PC-9 (cell line): ENCODE measurements at regions not wholly inside any gene's neighbourhood (a gene's known extent, or its start where the extent isn't known, plus 50 kb on each side); places are given as distances from the start of the nearest gene placed in this dataset.
A peak's percentile ranks its signal among the peaks of the same experiment; 100 is the strongest.

ENCODE experiments used
- BruUV-seq: library from RNA; stranded (reverse); fragments of 400-500 nt; replicated peaks from 2 replicates; lab custom pipeline; 2021; lab: Mats Ljungman, UMichigan
- CTCF ChIA-PET: fragments of 300-600 bp; sonication (Branson Sonifier 250); formaldehyde crosslinking; loops from one replicate; lab custom pipeline; 2022; ENCODE audit warnings: antibody characterized with exemption; lab: Charles Lee
- POLR2A ChIA-PET: fragments of 300-600 bp; sonication (Branson Sonifier 250); formaldehyde crosslinking; loops from one replicate; lab custom pipeline; 2022; ENCODE audit warnings: antibody characterized with exemption; ENCODE audit not compliant: unreplicated experiment; lab: Charles Lee
- DNase-seq, 2 experiments: peaks; one replicate each; pipeline versions ENCODE4 v3.0.0 to v3.0.0-alpha.2; 2015 to 2022; ENCODE audit warnings: mixed read lengths in 1 of 2
- H2AFZ ChIP-seq: fragments of 200-600 bp; sonication (generic); 2 replicates; pipeline ENCODE4 v1.8.1; 2017; ENCODE audit warnings: antibody characterized with exemption
- H3F3A ChIP-seq: fragments of 200-600 bp; sonication (generic); 2 replicates; pipeline ENCODE4 v1.8.1; 2017; ENCODE audit warnings: antibody characterized with exemption, mild to moderate bottlenecking, low read depth; ENCODE audit not compliant: insufficient read depth
- H3K27ac ChIP-seq: fragments of 200-600 bp; sonication (generic); 2 replicates; pipeline ENCODE4 v1.6.1; 2016; ENCODE audit warnings: mixed run types
- H3K27me3 ChIP-seq: fragments of 200-600 bp; sonication (generic); 2 replicates; pipeline ENCODE4 v1.6.1; 2016; ENCODE audit warnings: low read depth, mixed run types; ENCODE audit not compliant: insufficient read depth
- H3K36me3 ChIP-seq: fragments of 200-600 bp; sonication (generic); 2 replicates; pipeline ENCODE4 v1.6.1; 2016; ENCODE audit warnings: low read depth, mixed run types
- H3K4me1 ChIP-seq: fragments of 200-600 bp; sonication (generic); replicated peaks from 2 replicates; pipeline ENCODE4 v1.6.1; 2016; ENCODE audit warnings: mixed run types; ENCODE audit not compliant: insufficient read depth
- H3K4me2 ChIP-seq: fragments of 200-600 bp; sonication (generic); 2 replicates; pipeline ENCODE4 v1.6.1; 2017; ENCODE audit warnings: mixed run types
- H3K4me3 ChIP-seq: fragments of 200-600 bp; sonication (generic); 2 replicates; pipeline ENCODE4 v1.6.1; 2016; ENCODE audit warnings: mixed run types
- H3K79me2 ChIP-seq: fragments of 200-600 bp; sonication (generic); 2 replicates; pipeline ENCODE4 v1.6.1; 2017; ENCODE audit warnings: low read depth, mixed run types
- H3K9me2 ChIP-seq: fragments of 200-600 bp; sonication (generic); 2 replicates; pipeline ENCODE4 v1.8.1; 2017; ENCODE audit warnings: mild to moderate bottlenecking; ENCODE audit not compliant: insufficient read depth
- H3K9me3 ChIP-seq: fragments of 200-600 bp; sonication (generic); 2 replicates; pipeline ENCODE4 v1.8.1; 2016; ENCODE audit warnings: low read depth; ENCODE audit not compliant: insufficient read depth
- H4K20me1 ChIP-seq: fragments of 200-600 bp; sonication (generic); 2 replicates; pipeline ENCODE4 v1.8.1; 2017; ENCODE audit not compliant: insufficient read depth
- CTCF ChIP-seq: fragments of 200-600 bp; sonication (generic); conservative IDR thresholded peaks from 2 replicates; pipeline ENCODE4 v1.6.1; 2017; ENCODE audit warnings: mixed run types, antibody characterized with exemption, mild to moderate bottlenecking, moderate library complexity
- EZH2 ChIP-seq: fragments of 200-600 bp; sonication (generic); IDR thresholded peaks from 2 replicates; pipeline ENCODE4 v1.8.0; 2017; ENCODE audit warnings: antibody characterized with exemption, low read depth
- intact Hi-C: fragments of 100-400 bp; cut with micrococcal nuclease; formaldehyde crosslinking; loops from one replicate; pipeline ENCODE4 v1.10.0; 2022; ENCODE audit not compliant: unreplicated experiment

- Histone ChIP-seq H2AFZ (no peak overlapping the region), H3K9me3 (no peaks in the 10 kb centered on the region), H3K27me3 (no peaks in the 10 kb centered on the region), H3K4me3 (no peak overlapping the region), H4K20me1 (no peaks in the 10 kb centered on the region), H3K36me3 (no peaks in the 10 kb centered on the region), H3K9me2 (no peaks in the 10 kb centered on the region), H3K27ac (no peak overlapping the region), H3F3A (no peaks in the 10 kb centered on the region), H3K79me2 (no peaks in the 10 kb centered on the region), H3K4me2 (no peak overlapping the region), H3K4me1 (no peaks in the 10 kb centered on the region)
- ChIA-PET POLR2A (no interaction called here), CTCF (no interaction called here)
- intact Hi-C loops: no loop called here
- no TSS peak for BruUV-seq
- no peak for DNase-seq
- TF ChIP-seq EZH2 (no peak), CTCF (no peak)
These were observed 69.5 kb upstream of the LMO3 start for GRCh38 chr12:16675438-16675837.

DNA sequence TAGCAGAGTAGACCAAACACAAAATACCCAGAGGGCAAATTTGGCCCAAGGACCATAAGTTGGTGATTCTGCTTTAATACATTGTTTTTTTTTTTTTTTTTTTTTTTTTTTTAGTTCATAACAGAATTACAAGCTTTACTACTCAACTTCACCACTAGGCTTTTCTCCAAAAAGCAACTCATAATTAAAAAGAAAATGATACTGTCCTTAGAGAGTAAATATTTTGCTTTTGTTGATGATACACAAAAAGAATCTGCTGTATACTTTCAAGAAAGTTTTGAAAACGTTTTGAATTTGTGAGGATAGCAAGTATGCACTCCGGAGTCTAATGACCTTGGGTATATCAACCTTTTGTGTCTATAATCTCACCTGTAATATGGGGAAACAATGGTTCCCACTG is 68.9 kb upstream of the LMO3 start:
- no peak overlapping the region for H2AFZ ChIP-seq
- TF ChIP-seq EZH2: no peak
- 0 out of 2 replicates have a peak, but pooled peaks have one; percentile 17 for TF ChIP-seq CTCF
- H3K79me2 ChIP-seq: no peaks in the 10 kb centered on the region
- H3K27me3 ChIP-seq: no peaks in the 10 kb centered on the region
- no peaks in the 10 kb centered on the region for H3K9me2 ChIP-seq
- DNase-seq: no peak
- no peaks in the 10 kb centered on the region for H3K4me1 ChIP-seq
- H3K36me3 ChIP-seq: no peaks in the 10 kb centered on the region
- no peaks in the 10 kb centered on the region for H3K9me3 ChIP-seq
- intact Hi-C loops: no loop called here
- no peaks in the 10 kb centered on the region for H4K20me1 ChIP-seq
- no peak overlapping the region for H3K4me2 ChIP-seq
- no TSS peak for BruUV-seq
- H3K4me3 ChIP-seq: no peak overlapping the region
- CTCF ChIA-PET: no interaction called here
- POLR2A ChIA-PET: no interaction called here
- H3F3A ChIP-seq: no peaks in the 10 kb centered on the region
- H3K27ac ChIP-seq: no peak overlapping the region

- H3K9me3 ChIP-seq: no peaks in the 10 kb centered on the region
- no peak overlapping the region for H3K27ac ChIP-seq
- H3K4me2 ChIP-seq: no peak overlapping the region
- ChIA-PET CTCF (no interaction called here), POLR2A (no interaction called here)
- TF ChIP-seq EZH2: no peak
- no TSS peak for BruUV-seq
- no peaks in the 10 kb centered on the region for H3K79me2 ChIP-seq
- no peaks in the 10 kb centered on the region for H3K36me3 ChIP-seq
- no peak for DNase-seq
- no peaks in the 10 kb centered on the region; the same call in 1 of the 2 replicates for H3K9me2 ChIP-seq
- H4K20me1 ChIP-seq: no peaks in the 10 kb centered on the region
- H3K4me3 ChIP-seq: no peak overlapping the region
- no peaks in the 10 kb centered on the region for H3F3A ChIP-seq
- H3K4me1 ChIP-seq: no peaks in the 10 kb centered on the region
- H3K27me3 ChIP-seq: no peaks in the 10 kb centered on the region
- intact Hi-C loops: no loop called here
- no peak overlapping the region for H2AFZ ChIP-seq
These were observed 64.6 kb upstream of the LMO3 start for GRCh38 chr12:16670456-16671050.

- DNase-seq: no peak
- Histone ChIP-seq H3K27me3 (no peaks in the 10 kb centered on the region), H2AFZ (no peak overlapping the region), H3K36me3 (no peaks in the 10 kb centered on the region), H3K4me3 (no peak overlapping the region), H3F3A (no peaks in the 10 kb centered on the region), H3K4me1 (no peaks in the 10 kb centered on the region), H3K4me2 (no peak overlapping the region), H3K79me2 (no peaks in the 10 kb centered on the region), H3K9me2 (no peaks in the 10 kb centered on the region; the same call in 1 of the 2 replicates), H4K20me1 (no peaks in the 10 kb centered on the region), H3K9me3 (no peaks in the 10 kb centered on the region), H3K27ac (no peak overlapping the region)
- BruUV-seq: no TSS peak
- ChIA-PET POLR2A (no interaction called here), CTCF (no interaction called here)
- intact Hi-C loops: no loop called here
- no peak for TF ChIP-seq EZH2
- no peak for TF ChIP-seq CTCF
These were observed 63.8 kb upstream of the LMO3 start for GRCh38 chr12:16669756-16670155.
